ENCODE measurements at regions not wholly inside any gene's neighbourhood (a gene's known extent, or its start where the extent isn't known, plus 50 kb on each side); places are given as distances from the start of the nearest gene placed in this dataset.

- no peak for DNase-seq (ENCODE audit: low read depth in 2 of 2)
These were observed 85.2 kb upstream of the IGLL5 start for GRCh38 chr22:22802339-22802970.

- no peak for DNase-seq (ENCODE audit: low read depth in 2 of 2)
These were observed 84.2 kb upstream of the IGLL5 start for GRCh38 chr22:22803285-22803853.

DNA sequence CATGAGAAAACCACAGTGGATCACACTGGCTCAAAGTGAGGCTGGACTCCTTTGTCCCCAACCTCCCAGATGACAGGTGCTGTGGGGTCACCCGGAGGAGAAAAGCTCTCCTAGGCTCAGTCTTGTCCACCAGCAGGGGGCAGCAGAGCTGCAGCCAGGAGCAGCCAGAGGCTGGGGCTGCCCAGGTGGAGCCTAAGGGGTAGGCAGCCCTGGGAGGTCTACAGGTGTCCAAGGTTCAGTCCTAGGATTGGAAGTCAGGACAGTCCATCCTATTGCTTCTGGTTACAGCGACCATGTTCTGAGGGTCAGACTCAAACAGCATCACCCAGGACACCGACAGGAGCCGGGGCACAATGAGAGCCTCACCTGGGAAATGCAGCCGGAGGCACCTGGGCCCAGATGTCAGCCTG is 77.6 kb upstream of the IGLL5 start:
- peak; percentile 45 to 68 for DNase-seq (ENCODE audit: low read depth in 2 of 2)

DNA sequence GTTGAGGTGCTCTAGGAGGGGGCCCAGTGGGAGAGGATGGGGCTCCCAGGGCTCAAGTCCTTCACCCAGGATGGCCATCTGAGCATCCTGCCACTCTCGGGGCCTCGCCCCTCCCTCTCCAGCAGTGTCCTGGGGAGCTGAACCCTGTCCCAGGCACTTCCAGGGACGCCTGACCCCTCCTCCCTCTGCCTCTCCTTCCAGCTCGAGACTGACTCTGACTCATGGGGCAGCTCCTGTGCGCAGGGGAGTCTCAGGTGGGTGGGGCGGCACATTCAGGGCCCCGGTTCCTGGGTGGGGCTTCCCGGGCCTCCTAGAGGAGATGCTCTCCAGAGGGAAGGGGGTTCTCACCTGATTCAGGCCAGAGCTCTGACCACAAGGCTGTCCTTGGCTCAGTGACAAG is 77.1 kb upstream of the IGLL5 start:
- no peak for DNase-seq (ENCODE audit: low read depth in 2 of 2)

GRCh38 chr22:22811016-22812009 is 76.3 kb upstream of the IGLL5 start:
- no peak for DNase-seq (ENCODE audit: low read depth in 2 of 2)

GRCh38 chr22:22812031-22812905 is 75.3 kb upstream of the IGLL5 start:
- DNase-seq (ENCODE audit: low read depth in 2 of 2): no peak

GRCh38 chr22:22813126-22814075 is 74.2 kb upstream of the IGLL5 start:
- no peak for DNase-seq (ENCODE audit: low read depth in 2 of 2)

DNA sequence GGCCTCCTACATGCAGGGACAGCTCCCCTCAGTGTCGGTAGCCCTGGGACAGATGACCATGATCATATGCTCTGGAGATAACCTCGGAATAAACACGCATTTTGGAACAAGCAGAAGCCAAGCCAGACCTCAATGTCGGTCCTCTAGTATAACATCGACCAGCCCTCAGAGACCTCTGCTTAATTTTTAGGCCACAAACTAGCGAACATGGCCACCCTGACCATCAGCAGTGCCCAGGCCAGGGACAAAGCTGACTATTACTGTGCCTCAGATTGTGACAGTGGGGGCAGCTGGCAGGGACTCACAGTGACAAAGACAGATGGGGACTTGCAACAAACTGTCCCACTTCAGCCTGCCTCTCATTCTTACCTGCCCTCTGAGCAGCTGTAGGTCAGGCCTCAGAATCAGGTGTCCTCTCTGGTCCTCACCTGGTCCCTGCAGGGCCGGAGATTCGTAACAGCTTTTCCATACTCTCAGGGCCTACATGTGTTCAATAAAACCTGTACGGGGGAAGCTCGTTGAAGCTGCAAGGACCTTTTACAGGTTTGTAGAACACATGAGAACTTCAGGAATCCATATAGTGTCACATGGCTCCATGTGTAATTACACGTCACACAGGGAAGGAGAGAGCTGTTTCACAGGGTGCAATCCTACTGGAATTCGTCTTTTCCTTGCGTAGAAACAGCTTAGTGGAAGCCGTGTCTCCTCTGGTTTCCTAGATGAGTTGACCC is 72.8 kb upstream of the IGLL5 start:
- DNase-seq (ENCODE audit: low read depth in 2 of 2): no peak

DNA sequence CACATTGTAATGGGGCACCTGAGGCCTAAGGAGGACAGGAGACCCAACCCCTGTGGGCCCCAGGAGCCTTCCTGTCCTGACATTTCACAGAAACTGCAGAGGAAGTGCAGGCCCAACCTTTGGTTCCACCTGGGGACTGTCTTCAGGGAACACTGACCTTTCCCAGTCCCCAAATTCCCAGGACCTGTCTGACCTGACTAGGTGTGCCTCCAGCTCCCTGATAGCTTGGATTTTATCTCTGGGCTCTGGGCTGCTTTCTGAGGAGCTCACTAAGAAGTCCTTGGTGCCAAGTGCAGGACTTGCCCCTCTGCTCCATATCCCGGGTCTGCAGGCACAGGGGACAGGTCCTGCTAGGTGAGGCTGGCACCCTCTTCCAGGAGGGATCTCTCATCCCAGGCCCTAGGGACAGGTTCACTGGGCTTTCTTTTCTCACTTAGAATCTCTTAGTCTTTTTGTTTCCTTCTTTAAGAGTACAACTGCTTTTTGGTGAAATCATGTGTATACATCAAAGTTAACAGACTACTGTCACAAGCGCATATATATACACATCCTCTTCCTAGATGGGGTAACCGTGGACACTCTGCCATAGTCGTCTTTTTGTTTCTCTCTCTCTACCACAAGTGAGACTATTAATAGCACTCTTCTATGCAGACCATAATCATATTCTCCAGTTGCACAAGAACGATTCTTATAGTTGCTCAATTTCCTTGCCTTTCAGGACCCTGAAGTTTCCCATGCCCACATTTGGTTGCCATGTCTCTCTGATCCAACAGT is 72.0 kb upstream of the IGLL5 start:
- DNase-seq (ENCODE audit: low read depth in 2 of 2): no peak

DNA sequence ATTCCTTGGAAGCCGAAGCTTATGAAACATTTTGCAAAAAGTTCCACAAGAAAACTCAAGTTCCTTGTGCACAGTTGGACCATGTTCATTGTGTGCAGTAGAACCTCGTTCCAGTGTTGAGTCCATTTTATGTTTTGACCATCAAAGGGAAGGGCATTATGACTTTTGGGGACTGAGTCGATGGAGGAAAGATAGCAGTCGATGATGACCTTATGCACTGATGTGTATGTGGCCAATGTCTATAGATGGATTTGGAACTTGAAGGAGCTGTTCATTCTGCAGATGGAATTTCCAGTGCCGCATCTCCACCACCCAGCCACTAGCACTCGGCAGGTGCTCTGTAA is 71.5 kb upstream of the IGLL5 start:
- no peak for DNase-seq (ENCODE audit: low read depth in 2 of 2)

- DNase-seq (ENCODE audit: low read depth in 2 of 2): no peak
These were observed 70.7 kb upstream of the IGLL5 start for GRCh38 chr22:22816766-22817410.

GRCh38 chr22:22817468-22818201 is 70.0 kb upstream of the IGLL5 start:
- DNase-seq (ENCODE audit: low read depth in 2 of 2): no peak

GRCh38 chr22:22818202-22818538 is 69.4 kb upstream of the IGLL5 start:
- no peak for DNase-seq (ENCODE audit: low read depth in 2 of 2)

GRCh38 chr22:22818861-22819855 is 68.5 kb upstream of the IGLL5 start:
- no peak for DNase-seq (ENCODE audit: low read depth in 2 of 2)

DNA sequence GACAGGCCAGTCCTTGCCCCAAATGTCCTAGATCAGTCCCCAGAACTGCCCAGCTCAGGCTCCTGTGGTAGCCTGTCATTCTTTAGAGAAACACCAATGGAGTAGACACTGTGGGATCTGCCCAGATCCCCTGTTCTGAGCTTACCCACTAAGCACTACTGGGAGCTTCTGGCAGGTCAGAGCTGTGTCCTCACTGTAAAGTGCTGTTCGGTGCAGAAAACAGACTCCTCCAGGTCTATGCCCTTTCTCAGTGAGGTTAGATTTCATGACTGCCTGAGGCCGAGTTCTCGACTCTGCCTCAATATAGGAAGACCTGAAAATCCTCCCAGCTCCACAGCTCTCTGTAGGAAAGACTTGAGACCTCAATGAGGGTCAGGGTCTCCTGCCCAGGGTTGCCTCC is 67.5 kb upstream of the IGLL5 start:
- no peak for DNase-seq (ENCODE audit: low read depth in 2 of 2)

GRCh38 chr22:22820626-22821025 is 67.0 kb upstream of the IGLL5 start:
- no peak for DNase-seq (ENCODE audit: low read depth in 2 of 2)

- DNase-seq (ENCODE audit: low read depth in 2 of 2): no peak
These were observed 66.3 kb upstream of the IGLL5 start for GRCh38 chr22:22821340-22821739.

All from stimulated activated CD4-positive, alpha-beta T cell treated with anti-CD3 and anti-CD28 coated beads, Interleukin-4, amount 100 ng/mL, for 48 hours (primary cell).